Renal cortical epithelial cell (primary cell): ENCODE measurements at regions not wholly inside any gene's neighbourhood (a gene's known extent, or its start where the extent isn't known, plus 50 kb on each side); places are given as distances from the start of the nearest gene placed in this dataset.
"Not testable (repeated sequence)": the region's sequence is repeated elsewhere in the genome, so short reads cannot be mapped to it uniquely, and the experiment has no call there.

Experiments
- DNase-seq: peaks from one replicate; pipeline ENCODE4 v3.0.0-alpha.2; 2011; ENCODE audit warnings: low read depth

GRCh38 chr13:67452526-67452925 is 222.4 kb upstream of the PCDH9 start:
- not testable (repeated sequence) for DNase-seq

DNA sequence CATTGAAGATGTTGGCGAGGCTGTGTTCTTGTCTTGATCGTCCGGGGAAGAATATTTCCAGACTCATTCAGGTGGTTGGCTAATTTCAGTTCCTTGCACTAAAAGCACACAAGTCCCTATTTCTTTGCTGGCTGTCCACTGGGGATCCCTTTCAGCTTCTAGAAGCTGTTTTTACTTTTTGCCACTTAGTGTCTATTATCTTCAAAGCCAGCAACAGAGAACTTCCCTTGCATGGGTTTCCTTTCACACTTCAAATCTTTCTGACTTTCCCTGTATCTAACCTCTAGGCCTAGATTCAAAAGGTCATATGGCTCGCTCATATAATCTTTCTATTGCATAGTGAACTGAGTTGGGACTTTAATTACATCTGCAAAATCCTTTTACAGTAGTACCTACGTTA is 215.3 kb upstream of the PCDH9 start:
- DNase-seq, result no peak

- DNase-seq, result no peak
Observed at GRCh38 chr13:67443923-67444322, 213.8 kb upstream of the PCDH9 start.

DNA sequence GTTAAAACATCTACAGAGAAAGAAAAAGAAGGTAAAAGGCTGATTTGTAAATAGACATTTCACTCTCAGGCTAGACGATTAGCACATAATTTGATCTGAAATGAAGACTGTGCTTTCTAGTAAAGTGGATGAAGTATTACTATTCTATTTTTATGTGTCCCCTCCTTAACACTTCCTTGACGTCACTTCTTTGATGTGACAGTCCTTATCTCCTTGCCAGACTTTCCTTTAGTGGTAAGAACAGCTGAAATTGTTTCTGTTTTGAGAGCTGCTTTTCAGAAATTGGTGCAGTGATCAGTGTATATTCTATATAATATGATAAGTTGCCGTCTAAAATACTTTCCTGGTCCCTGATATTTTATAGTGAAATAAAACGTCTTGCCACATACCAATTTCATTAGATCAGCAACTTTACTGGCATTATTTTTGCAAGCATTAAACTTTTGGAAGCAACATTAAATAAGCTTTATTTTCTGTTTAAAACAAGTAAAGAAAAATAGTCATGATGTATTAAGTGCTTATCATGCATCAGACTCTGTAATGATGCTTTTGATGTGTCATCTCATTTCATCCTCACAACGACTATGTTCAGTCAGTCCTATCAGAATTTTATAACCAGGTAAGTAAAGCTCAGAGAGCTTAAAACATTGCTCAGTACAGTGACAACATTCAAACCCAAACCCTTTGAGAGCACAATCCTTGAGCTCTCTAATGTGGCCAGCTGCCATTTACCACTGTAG is 210.3 kb upstream of the PCDH9 start:
- DNase-seq, result no peak

DNA sequence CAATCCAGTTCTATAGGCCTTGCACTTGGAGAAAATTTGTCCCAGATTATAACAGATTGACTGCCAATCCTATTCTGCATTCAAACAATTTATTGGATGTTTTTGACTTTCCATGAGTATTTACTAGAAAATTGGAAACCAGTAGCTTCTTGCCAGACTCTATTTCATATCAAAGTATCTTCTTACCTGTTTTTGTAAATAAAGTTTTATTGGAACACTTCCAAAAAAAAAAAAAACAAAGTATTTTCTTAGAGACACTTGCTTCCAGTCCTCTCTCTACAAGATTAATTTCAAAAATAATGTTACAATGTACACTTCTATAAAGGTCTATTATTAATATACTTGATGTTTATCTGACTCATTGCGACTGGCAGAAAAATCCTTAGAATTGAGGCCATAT is 209.2 kb upstream of the PCDH9 start:
- DNase-seq, result no peak

GRCh38 chr13:67438465-67438864 is 208.3 kb upstream of the PCDH9 start:
- DNase-seq, result no peak

- no peak for DNase-seq
Observed at GRCh38 chr13:67437244-67437643, 207.1 kb upstream of the PCDH9 start.

- DNase-seq, result no peak
Observed at GRCh38 chr13:67421475-67421874, 191.3 kb upstream of the PCDH9 start.

DNA sequence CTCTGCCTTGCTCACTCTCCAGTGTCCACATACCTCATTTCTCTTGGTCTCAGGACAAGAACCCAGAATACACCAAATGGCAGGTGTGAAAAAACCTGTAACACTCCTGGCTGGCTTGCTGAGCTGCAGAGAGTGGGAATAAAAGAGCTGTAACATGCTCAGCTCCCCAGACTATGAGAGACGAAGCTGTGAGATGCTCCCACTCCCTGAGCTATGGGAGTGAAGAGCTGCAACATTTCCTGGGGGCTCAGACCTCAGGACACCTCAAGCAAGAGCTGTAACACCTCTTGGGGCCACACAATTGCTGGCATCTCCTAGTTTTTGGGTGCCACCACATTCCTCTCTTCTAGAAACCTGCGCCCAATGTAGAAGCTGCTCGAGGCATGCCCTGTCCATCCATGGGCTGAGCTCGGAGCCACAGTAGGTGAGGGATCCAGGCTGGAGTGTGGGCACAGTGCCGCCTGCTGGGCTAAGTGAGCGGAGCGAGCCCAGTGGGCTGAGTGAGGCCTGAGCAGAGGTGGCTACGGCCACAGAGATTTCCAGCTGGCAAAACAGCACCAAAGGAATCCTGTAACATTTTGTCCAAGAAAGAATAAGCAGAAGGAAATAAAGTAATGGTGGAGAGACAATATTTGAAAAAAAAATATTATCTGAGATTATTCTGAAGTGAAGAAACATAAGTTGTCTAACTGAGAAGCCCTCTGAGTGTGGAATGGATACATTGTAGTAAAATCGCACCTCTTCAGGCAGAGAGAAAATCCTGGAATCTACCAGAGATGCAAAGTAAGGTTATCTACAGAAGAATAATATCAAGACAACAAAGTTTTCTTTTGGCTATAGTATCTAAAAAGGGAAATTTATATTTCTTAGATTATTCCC is 186.2 kb upstream of the PCDH9 start:
- DNase-seq, result no peak

GRCh38 chr13:67410645-67411044 is 180.5 kb upstream of the PCDH9 start:
- DNase-seq, result no peak

GRCh38 chr13:67408798-67409197 is 178.7 kb upstream of the PCDH9 start:
- peak; percentile 94 for DNase-seq

DNA sequence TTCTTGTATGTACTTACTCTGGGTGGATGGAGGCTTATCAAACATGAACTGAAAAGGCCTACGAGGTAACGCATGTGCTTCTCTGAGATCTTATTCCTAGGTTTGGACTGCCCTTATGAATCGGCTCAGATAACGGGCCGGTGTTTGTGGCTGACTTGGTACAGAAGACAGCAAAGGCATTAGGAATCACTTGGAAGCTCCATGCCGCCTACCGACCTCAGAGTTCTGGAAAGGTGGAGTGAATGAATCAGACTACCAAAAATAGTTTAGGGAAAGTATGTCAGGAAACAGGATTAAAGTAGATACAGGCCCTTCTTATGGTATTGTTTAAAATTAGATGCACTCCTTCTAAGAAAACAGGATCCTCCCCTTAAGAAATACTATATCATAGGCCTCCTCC is 172.4 kb upstream of the PCDH9 start:
- DNase-seq, result no peak

DNA sequence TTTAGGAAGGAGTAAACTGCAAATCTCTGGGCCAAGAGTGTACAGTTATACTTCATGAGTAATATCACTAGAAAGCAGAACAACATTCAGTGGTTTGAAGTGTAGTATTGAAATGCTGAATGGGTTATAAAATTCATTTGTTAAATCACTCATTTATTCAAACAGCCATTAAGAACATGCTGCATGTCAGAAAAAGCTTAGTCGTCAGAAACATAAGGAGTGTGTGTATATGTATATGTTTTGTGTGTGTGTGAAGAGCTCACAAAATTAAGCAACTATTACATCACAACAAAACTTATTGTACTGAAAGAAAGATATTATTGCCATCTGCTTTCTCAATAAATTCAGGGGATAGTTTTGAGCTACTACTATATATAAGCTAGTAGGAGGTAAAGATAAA is 165.4 kb upstream of the PCDH9 start:
- DNase-seq, result no peak

GRCh38 chr13:67392014-67392413 is 161.9 kb upstream of the PCDH9 start:
- DNase-seq, result no peak

GRCh38 chr13:67390462-67391086 is 160.4 kb upstream of the PCDH9 start:
- peak; percentile 45 for DNase-seq

DNA sequence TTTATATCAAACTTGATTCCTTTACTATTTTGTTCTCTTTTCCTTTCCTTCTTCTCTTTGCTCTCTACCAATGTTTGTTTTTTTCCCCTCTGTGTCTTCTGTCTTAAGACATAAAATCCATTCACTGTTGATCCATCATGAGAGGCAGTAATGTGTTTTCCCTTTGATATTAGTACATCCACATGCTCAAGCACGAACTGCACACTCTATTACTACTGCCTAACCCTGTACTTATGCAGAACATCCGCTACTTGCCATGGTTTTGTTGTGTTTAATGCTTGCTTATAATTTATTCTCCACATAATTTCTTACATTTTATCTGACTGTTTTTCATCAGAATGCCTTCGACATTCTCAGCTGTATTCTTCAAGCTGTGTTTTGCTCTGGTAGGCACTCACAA is 159.0 kb upstream of the PCDH9 start:
- peak; percentile 8 for DNase-seq

- DNase-seq, result peak; percentile 76
Observed at GRCh38 chr13:67383109-67383757, 153.1 kb upstream of the PCDH9 start.

GRCh38 chr13:67377919-67378318 is 147.8 kb upstream of the PCDH9 start:
- no peak for DNase-seq

DNA sequence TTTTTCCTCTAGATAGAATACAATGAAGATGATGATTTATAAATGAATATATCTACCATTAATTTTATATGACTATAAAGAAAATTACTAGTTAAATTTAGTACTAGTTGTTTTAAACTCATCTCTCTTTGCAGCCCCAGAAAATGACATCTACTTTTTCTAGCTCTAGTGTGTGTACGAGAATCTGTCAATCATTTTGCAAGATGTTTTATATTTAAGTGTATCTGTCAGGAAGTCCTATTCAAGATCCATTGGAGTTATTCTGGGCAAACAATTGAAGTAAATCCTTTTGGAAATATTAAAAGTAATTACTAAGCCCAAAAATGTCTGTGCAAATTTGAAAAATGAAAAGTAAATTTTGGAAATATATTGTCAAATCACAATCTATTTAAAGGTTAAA is 144.3 kb upstream of the PCDH9 start:
- DNase-seq, result no peak

DNA sequence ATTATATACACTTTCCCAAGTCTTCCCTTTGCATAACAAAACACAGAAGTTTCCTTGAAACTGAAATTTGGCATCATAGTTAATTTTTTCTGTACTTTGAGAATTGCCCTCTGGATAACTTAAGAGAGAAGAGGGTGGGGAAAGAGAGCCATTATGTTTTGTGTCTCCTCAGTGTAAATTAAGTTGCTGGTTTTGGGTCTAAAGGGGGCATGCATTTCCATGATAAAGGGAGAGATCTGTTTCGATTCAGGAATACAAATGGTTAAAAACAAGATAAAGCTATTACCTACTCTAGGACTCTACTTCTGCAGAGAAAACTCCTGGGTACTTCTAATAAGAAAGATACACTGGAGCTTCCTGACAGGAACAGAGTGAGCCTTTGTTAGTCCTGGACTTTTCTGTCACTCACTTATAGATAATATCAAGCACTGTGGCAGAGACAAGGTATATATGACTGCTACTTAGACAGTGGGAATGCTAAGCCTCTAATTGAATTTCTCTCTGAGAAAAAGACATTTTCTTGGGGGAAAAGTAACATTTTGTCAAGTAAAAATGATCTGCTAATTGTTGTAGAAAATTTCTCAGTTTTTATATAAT is 142.8 kb upstream of the PCDH9 start:
- no peak for DNase-seq

- DNase-seq, result peak; percentile 83
Observed at GRCh38 chr13:67369895-67370660, 139.9 kb upstream of the PCDH9 start.
